H4 (cell line): ENCODE measurements at regions not wholly inside any gene's neighbourhood (a gene's known extent, or its start where the extent isn't known, plus 50 kb on each side); places are given as distances from the start of the nearest gene placed in this dataset.
"Not testable (repeated sequence)": the region's sequence is repeated elsewhere in the genome, so short reads cannot be mapped to it uniquely, and the experiment has no call there.

Experiments used
- DNase-seq: peaks from one replicate; pipeline ENCODE4 v3.0.0-alpha.2; 2015; ENCODE audit warnings: low spot score

DNA sequence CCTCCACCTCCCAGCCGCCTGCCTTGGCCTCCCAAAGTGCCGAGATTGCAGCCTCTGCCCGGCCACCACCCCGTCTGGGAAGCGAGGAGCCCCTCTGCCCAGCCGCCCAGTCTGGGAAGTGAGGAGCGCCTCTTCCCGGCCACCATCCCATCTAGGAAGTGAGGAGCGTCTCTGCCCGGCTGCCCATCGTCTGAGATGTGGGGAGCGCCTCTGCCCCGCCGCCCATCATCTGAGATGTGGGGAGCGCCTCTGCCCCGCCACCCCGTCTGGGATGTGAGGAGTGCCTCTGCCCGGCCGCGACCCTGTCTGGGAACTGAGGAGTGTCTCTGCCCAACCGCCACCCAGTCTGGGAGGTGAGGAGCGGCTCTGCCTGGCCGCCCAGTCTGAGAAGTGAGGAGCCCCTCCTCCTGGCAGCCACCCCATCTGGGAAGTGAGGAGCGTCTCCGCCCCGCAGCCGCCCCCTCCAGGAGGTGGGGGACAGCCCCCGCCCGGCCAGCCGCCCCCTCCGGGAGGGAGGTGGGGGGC is 296.3 kb downstream of the HNRNPD start:
- not testable (repeated sequence) for DNase-seq

DNA sequence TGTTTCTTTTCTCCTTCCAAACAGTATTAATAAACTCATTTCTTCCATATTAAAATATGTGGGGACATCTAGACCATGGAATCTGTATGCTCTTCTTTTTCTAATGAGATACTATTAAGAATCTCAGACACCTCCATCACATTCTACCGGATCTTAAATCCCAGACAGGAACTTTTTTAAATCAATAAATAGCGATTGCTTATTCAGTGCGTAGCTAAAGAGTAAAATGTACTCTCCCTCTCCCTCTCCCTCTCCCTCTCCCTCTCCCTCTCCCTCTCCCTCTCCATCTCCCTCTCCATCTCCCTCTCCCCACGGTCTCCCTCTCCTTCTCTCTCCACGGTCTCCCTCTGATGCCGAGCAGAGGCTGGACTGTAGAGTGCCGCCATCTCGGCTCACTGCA is 297.0 kb downstream of the HNRNPD start:
- no peak for DNase-seq

DNA sequence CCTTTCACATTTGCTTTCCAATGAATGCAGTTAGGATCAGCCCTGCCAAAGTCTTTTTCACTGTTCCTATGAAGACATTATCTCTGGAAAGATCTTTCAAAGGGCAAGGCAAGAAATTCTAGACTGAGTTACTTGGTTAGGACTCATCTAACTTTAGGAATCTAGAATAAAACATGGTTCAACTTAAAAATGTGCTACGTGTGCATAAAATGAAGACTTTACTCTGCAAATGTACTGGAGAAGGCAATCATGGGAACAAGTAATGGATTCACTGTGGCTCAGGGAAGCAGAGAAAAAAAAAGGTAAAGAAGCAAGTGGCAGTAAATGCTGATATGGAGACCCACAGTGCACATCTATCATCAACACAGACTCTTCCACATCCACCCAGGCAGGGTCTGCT is 297.4 kb downstream of the HNRNPD start:
- DNase-seq, result no peak

DNA sequence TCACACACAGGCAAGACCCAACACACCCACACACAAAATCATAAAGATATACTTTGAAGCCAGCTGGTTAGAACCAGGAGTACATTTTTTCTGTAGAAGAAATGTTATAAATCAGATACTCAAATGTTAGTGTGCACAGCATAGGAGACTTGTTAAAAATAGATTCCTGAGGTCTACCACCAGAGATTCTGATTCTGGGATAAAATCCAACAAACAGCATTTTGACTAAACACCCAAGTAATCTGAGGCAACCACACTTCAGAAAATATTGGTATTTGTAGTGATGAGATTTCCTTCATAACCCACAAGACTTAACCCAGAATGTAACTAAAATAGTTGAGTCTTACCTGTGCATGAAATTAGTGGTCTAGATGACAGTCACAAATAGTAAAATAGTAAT is 301.8 kb downstream of the HNRNPD start:
- no peak for DNase-seq

DNA sequence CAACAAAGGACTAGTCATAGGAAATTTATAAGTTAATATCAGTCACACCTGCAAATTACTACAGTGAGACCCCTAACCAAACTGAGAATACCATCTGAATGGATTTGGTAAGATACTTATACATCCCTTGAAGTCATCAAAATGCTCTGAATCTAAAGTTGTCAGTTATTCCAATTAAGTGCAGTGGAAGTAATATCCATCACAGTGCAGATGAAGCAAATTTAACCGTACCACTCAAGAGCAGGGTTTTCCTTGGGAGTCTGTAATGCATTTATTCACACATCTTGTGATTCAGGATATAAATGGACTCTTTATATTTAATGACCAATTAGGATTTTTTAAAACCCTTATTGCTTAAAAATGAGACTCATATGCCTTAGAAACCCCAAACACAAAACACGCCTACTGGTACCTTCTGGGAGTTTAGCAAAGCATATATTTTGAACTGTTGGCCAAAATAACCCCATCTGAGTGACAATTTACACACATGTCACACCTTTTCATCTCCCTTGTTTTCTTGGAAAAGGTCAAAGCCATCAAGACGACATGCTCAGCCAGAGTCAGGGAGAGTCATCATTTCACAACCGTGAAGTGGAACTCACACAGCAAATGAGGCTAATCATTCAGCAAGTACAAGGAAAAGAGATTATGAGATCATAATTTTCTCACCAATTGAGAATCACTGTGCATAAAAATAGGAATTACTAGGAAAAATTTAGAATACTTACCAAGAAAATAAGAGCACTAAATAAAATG is 303.7 kb downstream of the HNRNPD start:
- DNase-seq, result no peak

DNA sequence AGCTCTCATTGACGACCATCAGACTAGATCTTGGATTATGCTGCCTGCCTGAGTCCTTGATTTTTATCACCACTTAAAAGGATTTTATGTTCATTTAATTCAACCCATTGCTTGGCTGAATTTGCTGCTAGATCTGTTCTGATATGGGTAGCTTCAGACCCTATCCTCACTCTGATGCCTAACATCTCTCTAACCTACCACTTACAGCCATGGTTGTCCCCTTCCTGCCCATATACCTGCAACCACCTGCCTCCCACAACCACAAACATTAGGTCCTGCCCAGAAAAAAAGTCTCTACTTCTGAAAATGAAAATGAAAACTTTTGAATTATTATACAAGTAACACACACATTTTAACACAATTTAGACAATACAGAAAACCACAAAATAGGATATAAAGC is 310.8 kb downstream of the HNRNPD start:
- DNase-seq, result no peak

DNA sequence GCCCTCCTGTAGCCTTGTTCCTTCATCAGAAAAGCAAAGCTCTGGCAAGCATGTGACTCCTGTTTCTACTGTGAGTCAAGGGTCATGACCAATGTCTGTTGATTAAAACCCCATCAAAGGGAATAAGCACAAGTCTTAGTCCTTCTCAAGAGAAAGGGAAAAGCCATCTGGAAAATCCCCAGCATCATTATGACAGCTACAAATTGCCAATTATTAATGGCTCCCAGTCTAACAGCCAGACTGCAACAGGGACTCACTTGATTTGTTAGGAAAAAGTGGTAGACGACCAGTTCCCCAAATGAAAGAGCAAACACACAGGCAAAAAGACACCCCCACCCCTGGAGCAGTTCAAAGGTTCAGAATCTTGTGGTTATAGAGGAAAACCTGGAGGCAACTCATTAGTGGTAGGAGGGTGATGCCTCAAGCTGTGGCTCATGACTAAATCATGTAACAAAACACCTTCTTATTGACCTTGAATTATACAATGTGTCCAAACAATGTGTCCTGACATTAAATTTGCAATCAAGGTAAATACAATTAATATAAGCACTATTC is 315.7 kb downstream of the HNRNPD start:
- DNase-seq, result no peak

DNA sequence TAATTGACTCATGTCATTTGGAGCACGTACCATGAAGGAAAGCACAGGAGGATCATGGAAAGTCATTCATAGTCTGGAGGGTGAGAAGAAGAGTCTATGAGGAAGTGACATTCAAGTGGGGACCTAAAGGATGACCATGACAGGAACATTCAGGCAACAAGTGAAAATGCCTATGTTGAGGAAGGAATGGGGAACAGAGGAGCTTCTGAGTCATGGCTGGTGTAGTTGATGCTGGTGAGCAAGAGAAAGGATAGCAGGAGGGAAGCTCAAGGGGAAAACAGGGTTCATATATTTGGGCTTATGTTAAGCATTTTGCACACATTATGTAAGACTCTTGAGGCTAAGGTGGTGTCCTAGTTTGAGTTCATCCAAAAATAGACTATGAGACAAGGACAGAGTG is 318.6 kb downstream of the HNRNPD start:
- no peak for DNase-seq

DNA sequence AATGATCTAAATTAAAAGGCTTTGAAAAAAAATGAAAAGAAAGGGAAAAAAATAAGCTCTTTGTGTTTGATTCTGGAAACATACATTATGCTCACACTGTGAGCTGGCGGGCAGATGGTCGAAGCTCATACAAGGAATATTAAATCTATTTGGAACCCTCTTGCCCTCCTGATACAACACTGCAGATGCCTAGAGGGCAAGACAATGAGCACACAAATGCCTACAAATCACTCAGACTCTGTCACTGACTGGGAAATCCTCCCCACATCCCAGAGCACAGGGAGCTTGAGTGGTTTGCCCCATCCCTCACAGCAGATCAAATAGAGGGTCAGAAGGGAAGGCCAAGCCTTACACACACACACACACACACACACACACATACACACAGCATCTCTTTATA is 320.4 kb downstream of the HNRNPD start:
- DNase-seq, result no peak

DNA sequence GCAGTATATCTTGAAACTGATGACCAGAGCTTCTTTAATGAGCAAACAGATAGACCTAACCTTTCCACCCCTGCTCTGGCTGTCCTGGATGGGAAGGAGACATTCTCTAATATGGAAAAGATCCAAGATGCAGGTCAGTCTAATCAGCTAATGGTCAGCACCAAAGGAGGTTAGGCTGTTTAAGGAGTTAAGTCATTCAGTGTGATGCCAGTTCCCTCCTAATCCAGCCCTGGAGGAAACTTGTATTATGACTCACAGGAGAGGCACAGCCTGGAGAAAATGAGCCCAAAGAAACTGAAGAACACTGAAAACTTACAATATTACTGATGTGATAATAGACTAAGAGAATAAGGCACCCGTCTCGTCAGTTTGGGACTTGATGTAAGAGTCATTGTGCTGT is 323.0 kb downstream of the HNRNPD start:
- DNase-seq, result no peak

DNA sequence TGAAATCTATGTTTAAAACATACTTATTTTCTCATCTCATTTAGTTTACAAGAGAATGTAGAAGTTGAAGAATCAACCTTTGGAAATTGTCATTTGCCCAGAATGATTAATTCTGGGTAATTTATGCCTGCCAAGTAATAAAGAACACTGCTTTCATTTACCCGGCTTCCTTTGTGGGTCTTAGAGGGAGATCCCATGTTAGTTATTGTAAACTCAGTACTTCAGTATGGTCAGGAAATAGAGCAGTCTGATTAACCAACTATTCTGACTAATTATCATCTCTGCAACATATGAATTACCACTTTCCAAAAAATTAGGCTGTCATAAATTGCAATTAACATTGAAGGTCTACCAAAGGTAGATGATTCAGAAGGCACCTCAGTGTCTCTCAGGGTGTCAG is 324.5 kb downstream of the HNRNPD start:
- no peak for DNase-seq

DNA sequence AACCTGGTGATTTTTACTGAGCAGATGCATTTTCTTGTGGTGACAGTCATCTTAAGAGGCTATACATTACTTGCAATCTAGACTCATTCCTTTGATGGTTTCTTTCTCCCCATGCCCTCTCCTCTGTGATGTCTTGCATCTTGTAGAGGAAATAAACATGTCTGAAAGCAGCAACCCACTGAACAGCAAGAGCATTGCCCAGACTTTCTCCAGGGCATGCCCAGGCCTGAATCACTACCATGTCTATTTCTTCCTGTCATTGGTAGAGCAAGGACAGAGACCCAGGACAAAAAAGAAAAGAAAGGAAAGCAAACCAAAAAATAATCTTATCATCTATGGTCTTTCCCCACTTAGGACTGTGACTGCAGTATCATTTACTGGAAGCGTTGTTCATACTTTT is 326.1 kb downstream of the HNRNPD start:
- no peak for DNase-seq

DNA sequence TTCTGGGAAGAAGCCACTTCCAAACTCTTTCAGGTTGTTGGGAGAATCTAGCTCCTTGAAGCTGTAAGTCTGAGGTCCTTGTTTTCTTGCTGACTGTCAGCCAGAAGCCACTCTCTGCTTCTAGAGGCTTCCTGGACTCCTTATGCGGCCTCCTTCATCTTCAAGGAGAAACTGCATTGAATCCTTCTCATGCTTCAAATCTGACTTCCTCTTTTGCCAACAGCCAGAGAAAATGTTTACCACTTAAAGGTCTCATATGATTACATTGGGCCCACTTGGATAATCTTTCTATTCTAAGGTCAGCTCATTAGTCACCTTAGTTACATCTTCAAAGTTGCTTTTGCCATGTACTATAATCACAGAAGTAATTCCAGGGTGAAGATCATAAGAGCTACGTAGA is 327.0 kb downstream of the HNRNPD start:
- no peak for DNase-seq

DNA sequence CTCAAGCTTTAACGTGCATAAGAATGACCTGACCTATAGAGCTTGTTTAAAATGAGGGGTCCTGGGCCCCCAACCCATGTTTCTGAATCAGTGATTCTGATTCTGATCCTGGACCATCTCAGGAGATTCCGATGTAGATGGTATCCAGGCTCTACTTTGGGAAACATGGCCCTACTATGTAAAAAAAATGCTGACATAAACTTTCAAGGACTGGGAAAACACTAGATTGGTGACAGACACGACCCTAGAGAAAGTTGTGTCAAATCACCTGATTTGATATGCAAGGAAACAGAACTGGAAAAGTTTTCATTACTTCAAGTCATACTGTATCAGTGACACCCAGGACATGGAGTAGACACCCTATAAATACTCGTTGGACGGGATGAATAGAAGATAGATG is 328.5 kb downstream of the HNRNPD start:
- DNase-seq, result no peak

DNA sequence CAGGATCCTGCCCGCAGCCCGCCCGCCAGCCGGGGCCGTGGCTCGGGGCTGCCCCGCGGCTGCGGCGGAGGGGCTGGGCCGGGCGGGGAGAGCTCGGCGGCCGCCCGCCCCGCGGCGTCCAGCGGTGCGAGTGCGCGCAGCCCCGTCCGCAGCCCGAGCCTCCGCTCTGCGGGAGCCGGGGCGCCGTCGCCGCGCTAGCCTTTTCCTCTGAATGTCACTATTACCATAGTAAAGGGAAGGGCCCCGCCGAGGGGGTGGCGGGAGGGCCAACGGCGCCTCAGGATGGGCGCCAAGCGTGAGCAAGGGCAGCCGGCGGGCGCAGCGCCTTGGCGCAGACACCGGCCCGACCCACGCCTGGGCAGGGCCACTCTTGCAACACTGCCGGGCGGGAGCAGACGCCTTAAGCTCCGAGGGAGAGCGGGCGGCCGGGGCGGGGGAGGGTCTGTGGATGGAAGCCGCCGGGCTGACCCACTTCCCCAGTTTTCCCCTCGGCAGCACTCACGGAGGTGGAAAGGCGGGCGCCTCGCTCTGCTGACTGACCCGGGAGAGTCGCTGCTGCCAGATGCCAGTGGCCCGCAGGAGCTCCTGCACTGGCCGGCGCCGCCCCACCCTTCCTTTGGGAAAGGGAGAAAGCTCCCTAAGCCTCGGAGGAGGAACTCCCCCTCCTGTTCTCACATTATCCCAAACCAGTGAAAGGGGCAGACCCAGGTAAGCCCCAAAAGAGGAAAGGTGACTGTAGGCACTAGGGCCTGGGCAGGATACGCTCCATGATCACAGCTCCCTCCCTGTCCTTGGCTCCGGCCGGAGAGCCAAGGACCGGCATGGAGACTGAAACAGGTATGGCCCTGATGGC is 329.4 kb downstream of the HNRNPD start:
- DNase-seq, result peak; percentile 23

DNA sequence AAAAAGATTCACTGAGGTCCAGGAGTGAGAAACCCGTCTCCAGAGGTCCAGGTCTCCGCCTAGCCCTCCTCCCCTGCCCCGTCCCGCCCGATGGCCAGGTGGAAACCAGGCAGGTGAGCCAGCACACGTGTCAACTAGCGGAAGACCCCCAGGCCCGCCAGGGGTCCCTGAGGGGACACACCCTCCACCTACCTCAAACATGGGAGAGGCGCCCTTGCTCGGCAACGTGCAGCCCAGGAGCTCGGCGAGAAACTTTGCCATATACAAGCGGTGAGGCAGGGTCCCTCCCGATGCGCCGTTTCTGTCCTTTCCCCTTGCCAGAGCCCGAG is 330.0 kb downstream of the HNRNPD start:
- no peak for DNase-seq

DNA sequence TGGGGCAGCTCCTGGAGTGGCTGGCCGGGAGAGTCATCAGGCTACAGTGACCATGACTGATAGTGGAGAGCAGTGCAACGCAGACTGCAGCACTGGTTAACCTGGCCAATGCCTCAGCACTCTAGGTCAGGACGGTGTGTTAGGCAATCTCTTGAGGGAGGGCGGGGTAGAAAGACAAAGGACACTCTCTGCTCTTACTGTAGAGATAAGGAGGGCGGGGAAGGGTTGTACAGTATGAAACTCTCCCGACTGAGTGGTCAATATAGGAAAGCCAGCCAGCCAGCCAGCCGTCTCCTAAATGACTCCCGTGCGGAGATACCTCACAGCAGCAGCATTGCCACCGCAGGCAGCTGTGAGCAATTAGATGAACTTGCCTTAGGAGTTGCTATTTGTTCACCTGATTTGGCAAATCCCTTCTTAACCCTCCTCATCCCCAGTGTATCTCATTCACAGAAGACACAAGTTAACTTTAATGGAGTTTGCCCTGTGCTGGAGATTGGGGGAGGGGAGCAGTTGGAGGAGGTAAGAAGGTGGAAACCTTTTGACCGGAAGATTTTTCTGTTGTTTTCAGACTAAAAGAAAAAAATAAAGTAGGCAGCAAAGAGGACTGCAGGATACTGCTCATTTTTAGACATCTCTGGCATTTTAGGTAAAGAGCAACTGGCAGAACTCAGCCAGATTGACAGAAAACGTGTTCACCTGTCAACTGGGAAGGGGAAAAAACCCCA is 330.5 kb downstream of the HNRNPD start:
- no peak for DNase-seq

DNA sequence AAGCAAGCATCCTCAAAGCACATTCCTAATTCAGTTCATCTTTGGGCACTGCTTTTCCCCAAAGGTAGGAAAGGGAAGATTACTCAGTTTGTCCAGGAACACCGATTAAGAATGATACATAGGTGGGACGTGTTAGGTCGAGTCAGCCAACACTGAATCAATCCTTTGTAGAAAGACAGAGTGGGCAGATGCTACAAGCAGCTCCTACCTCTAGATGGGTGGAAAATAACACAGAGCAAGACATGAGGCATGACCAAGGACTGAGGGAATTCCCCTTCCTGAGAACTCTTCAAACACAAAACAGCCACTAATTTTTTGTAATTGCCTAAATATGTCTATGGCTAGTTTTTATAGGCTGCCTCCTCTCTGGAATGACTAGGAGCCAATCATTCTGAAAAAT is 331.7 kb downstream of the HNRNPD start:
- DNase-seq, result no peak

DNA sequence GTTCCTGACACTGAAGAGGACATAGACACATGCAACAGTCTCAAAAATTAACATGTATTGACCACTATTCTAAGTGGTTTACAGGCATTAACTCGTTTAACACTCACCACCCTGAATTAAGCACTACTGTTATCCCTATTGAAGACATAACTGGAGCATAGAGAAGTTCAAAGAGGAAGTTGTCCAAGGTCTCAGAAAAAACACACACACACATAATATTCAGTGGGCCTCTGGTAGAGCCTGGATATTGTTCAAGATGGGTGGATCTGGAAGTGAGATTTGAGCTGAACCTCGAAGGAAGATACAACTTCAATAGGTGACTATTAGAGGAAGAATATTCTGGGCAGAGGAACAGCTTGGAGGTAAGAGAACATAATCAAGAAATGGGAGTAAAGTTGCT is 334.9 kb downstream of the HNRNPD start:
- no peak for DNase-seq

DNA sequence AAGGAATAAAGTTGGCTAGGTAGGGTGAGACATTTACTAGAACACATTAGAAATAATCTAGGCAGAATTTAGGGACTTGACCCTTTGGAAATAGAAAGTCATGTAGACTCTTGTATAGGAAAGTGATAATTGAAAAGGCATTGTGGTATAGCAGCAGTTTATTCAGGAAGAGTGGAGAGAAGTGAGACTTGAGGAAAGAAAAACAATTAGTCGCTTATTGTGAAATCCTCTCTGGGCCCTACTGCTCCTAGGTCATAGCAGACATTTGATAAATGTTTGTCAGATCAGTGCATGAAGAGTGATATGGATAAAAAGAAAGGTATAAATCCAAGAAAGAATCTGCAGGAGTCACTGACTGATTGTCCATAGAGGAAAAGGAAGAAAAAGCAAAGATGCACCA is 337.6 kb downstream of the HNRNPD start:
- DNase-seq, result no peak

DNA sequence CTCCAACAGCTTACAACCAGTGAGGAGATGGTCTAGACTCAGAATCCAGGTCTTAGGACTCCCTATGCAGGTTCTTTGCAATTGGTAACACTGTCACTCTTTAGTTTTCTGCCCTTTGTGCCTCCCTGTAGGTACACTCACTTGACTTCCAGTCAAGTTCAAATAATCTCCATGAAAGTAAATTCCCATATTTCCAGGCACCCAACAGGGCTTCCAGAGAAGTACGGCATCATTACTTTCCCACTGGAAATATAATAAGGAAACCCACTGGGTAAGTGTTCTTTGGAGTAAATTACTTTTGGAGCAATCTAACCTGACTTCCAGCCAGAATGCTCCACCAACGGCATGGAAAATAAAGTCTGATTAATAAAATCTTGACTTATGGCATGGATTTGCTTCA is 338.9 kb downstream of the HNRNPD start:
- no peak for DNase-seq

DNA sequence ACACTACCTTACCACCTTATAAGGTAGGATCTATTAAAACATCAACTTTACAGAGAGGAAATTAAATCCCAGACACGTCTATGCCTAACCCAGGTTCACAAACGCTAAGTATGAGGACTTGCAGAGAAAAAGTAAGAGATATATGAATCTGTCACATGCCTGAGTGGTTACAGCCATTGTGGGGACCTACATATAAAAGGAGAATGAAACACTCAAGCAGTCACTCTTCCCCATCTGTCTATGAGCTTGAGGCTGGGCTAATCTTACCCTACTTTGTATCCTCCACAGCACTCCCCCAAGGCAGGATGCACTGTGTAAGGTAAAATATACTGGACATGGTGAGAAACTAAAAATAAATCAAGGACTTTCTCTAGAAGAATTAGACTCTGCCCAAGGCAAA is 339.9 kb downstream of the HNRNPD start:
- DNase-seq, result no peak
